IPS-18a (cell line): ENCODE measurements at regions not wholly inside any gene's neighbourhood (a gene's known extent, or its start where the extent isn't known, plus 50 kb on each side); places are given as distances from the start of the nearest gene placed in this dataset.

Source experiments
- H3K27ac ChIP-seq: one replicate; pipeline ENCODE4 v1.5.1; 2013; ENCODE audit warnings: low read length
- H3K27me3 ChIP-seq: one replicate; pipeline ENCODE4 v1.6.1; 2013; ENCODE audit warnings: mild to moderate bottlenecking, low read length; ENCODE audit not compliant: control insufficient read depth, insufficient read depth
- H3K36me3 ChIP-seq: one replicate; pipeline ENCODE4 v1.6.1; 2013; ENCODE audit warnings: low read depth, low read length; ENCODE audit not compliant: control insufficient read depth
- H3K4me1 ChIP-seq: one replicate; pipeline ENCODE4 v1.6.1; 2013; ENCODE audit warnings: low read depth, low read length; ENCODE audit not compliant: control insufficient read depth
- H3K4me3 ChIP-seq: one replicate; pipeline ENCODE4 v1.5.1; 2013; ENCODE audit warnings: low read length
- H3K9ac ChIP-seq: one replicate; pipeline ENCODE4 v1.6.1; 2013; ENCODE audit warnings: mild to moderate bottlenecking, low read length, moderate library complexity
- H3K9me3 ChIP-seq: one replicate; pipeline ENCODE4 v1.6.1; 2013; ENCODE audit warnings: low read depth, low read length; ENCODE audit not compliant: control insufficient read depth

DNA sequence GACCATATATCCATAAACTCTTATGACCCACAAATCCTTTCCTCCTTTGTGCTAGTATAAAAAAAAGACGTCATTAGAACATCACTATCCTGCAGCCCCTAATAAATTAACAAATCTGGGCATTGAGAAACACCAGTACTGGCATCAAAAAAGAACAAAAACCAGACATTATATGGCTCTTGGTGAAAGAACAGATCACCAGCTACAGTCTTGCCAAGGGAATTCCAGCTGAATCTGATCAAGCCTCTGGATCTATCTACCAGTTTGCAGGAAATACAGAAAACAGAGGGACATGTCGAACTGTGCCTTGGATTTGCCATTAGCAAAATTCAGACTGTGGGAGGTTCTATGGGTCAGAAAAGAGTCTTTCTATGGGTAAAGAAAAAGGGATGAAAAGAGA lies 93.7 kb upstream of the DDX18 start:
- Histone ChIP-seq H3K27me3 (no peaks in the 10 kb centered on the region), H3K4me1 (no peaks in the 10 kb centered on the region), H3K9me3 (peaks cover 3% of the 10 kb centered on the region), H3K36me3 (no peaks in the 10 kb centered on the region), H3K27ac (no peak overlapping the region), H3K9ac (no peak overlapping the region), H3K4me3 (no peak overlapping the region)

DNA sequence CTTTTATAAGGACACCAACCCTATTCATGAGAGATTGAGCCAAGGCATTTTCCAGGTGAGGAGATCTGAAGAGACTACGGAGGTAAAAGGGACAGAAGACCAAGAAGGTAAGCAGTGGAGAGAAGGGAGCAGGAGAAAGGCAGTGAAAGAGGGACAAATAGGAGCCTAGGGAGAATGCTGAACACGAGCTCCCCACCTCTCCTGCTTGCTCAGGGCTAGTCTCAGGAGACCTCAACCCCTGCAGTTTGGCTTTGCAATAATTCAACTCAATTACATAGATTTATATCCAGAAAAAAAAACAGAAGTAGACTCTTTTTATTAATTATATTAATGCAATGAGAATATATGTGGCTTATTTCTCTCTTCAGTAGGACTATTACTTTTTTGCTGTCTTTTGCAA lies 91.0 kb upstream of the DDX18 start:
- Histone ChIP-seq H3K4me3 (no peak overlapping the region), H3K4me1 (no peaks in the 10 kb centered on the region), H3K9ac (no peak overlapping the region), H3K27me3 (no peaks in the 10 kb centered on the region), H3K27ac (no peak overlapping the region), H3K9me3 (peaks cover 3% of the 10 kb centered on the region), H3K36me3 (no peaks in the 10 kb centered on the region)

DNA sequence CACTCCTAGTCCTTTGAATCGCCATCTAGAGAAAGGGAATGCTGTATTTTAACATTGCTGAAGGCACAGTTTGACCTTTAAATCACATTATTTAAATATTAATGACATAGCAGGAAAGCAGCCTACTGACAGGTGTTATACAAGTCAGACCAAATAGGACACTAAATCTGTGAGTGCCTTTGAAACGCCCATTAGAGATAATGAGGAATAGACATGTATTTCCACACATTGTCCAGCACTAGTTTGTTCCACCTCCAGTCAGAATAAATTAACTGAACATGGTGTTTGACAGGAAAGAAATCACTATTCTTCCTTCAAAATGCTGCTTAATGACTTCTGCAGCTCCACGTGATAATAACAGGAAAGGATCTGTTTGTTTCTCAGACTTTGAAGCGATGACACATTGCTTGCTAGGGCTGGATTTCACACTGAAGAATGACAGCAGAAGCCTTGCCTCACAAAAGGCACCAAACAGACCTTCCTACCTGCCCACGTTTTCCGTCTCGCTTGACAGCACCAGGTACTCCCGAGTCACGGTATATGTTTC lies 90.5 kb upstream of the DDX18 start:
- no peaks in the 10 kb centered on the region for H3K27me3 ChIP-seq
- H3K27ac ChIP-seq: no peak overlapping the region
- peaks cover 3% of the 10 kb centered on the region for H3K9me3 ChIP-seq
- H3K4me1 ChIP-seq: no peaks in the 10 kb centered on the region
- H3K36me3 ChIP-seq: no peaks in the 10 kb centered on the region
- H3K4me3 ChIP-seq: no peak overlapping the region
- no peak overlapping the region for H3K9ac ChIP-seq

DNA sequence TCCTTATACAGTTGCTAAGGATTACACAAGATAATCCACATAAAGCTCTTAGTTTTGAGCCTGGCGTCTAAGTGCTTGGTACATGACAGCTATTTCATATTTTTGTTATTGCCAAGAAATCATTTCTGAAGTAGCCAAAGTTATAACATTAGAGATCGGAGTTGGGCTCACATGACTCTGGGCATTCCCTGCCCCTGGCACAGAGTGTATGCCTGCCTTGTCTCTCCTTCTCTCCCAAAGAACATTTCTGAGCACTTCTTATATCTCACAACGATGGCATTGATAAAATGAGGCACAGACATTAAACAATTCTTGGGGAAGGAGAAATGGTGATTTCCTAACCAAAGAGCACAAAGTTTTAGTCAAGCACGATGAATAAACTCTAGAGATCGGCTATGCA lies 87.7 kb upstream of the DDX18 start:
- H3K36me3 ChIP-seq: no peaks in the 10 kb centered on the region
- H3K27ac ChIP-seq: no peak overlapping the region
- H3K9me3 ChIP-seq: peaks cover 3% of the 10 kb centered on the region
- H3K27me3 ChIP-seq: no peaks in the 10 kb centered on the region
- H3K9ac ChIP-seq: no peak overlapping the region
- H3K4me3 ChIP-seq: no peak overlapping the region
- H3K4me1 ChIP-seq: no peaks in the 10 kb centered on the region

DNA sequence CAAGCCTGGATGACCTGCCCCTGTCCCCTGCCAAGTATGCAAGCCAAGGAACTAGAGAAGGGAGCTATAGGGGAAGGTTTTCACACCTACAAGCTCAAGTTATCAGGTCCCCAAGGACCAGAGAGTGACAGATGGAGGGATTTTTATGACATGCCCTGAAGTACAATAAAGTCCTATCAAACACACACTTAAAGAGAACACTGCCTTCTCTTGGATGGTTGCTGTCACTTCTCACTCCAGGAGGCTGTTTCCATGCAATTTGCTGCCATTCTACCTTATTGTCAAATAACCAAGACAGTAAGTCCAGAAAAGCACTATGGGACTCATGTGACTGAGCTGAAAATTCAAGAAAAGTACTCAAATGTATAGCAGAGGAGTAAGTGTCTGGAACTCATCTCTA lies 76.6 kb upstream of the DDX18 start:
- Histone ChIP-seq H3K27ac (no peak overlapping the region), H3K4me3 (no peak overlapping the region), H3K9ac (no peak overlapping the region), H3K36me3 (no peaks in the 10 kb centered on the region), H3K9me3 (no peaks in the 10 kb centered on the region), H3K4me1 (no peaks in the 10 kb centered on the region), H3K27me3 (no peaks in the 10 kb centered on the region)

DNA sequence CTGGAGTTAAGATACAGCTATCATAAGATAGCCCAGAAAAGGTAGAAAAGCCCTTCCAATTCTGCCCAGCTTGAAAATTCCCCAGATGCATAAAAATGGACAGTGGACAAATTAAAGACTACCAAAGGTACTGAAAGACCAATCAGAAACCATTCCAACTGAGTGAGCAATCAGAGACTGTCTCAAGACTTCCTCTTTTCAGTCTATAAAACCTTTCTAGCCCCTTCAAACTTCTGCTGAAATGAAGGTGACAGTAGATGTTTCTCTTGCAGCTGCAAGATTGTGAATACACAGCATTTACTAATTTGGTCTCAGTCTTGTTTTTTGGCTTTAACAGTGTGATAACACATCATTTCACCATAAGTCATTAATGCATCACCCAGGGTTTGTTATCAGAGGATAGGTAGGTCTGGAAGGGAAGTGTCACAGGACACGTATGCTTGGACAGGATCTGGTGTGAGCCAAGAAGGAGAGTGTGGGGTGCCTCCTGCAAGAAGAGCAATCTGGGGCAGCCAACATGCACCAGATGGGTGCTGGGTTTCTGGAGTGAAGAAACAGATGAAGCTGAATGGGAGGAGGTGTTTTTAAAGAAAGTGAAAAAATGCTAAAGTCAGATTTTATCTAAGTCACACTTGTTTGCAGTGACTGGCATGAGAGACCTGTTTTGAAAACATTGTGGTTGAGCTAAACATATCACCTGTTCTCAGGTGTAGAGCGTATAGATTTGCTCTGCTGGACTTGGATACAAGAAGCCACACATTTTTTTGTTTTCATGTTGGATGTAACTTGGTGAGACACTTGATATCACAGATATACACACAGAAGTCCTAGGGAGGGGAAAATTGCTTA lies 75.3 kb upstream of the DDX18 start:
- no peaks in the 10 kb centered on the region for H3K36me3 ChIP-seq
- H3K9ac ChIP-seq: no peak overlapping the region
- no peaks in the 10 kb centered on the region for H3K27me3 ChIP-seq
- no peak overlapping the region for H3K27ac ChIP-seq
- no peaks in the 10 kb centered on the region for H3K9me3 ChIP-seq
- H3K4me3 ChIP-seq: no peak overlapping the region
- no peaks in the 10 kb centered on the region for H3K4me1 ChIP-seq

DNA sequence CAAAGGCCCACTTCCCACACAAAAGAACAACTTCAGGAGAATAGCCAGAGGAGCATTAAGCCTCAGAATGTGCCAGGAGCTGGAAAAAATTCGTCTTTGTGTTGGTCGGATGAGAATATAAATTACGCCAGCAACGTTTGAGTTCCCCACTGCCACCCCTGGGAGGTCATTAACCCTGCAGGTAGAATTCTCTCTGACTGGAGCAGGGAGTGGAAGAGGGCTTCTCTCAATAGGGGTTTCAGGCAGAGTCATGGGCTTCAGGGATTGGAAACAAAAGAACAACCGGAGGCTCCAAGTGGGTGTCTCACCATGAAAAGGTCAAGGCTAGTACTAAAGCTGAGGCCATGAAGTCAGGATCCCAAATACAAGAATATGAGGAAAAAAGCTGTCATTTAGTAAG lies 69.0 kb upstream of the DDX18 start:
- Histone ChIP-seq H3K4me3 (no peak overlapping the region), H3K9ac (no peak overlapping the region), H3K27ac (no peak overlapping the region), H3K27me3 (no peaks in the 10 kb centered on the region), H3K9me3 (no peaks in the 10 kb centered on the region), H3K4me1 (peaks cover 9% of the 10 kb centered on the region), H3K36me3 (no peaks in the 10 kb centered on the region)

DNA sequence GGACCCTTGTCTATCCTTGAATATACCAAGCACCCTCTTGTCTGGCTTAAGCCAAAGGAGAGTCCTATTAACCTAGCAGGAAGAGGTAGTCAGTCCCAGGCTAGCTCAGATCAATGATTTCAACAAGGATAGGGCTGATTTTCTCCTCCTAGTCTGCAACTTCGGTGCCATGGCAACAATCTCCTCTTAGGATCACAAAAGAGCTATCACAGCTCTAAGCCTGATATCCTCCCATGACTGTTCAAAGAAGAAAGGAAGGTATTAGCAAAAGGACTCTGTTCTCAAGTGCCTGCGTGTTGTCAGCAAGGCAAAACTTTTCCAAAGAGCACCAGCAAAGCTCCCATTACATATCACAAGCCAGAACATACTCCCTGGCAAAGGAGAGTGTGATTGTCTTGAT lies 58.7 kb upstream of the DDX18 start:
- Histone ChIP-seq H3K9me3 (no peaks in the 10 kb centered on the region), H3K27me3 (no peaks in the 10 kb centered on the region), H3K4me1 (no peaks in the 10 kb centered on the region), H3K9ac (no peak overlapping the region), H3K4me3 (no peak overlapping the region), H3K36me3 (no peaks in the 10 kb centered on the region), H3K27ac (no peak overlapping the region)

DNA sequence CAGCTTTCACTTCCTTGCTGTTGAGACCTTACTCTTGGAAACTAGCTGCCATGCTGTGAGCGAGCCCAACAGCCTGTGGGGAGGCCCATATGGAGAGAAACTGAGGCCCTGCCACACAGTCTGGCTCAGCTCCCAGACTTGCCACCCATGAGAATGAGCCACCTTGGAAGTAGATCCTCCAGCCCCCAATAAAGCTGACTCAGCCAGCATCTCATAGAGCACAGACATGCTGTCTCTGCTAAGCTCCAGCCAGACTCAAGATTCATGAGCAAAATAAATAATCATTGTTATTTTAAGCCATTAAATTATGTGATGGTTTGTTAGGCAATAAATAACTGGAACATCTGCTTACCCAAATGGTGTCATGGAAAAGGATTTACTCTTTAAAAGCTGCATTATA lies 53.6 kb upstream of the DDX18 start:
- H3K4me1 ChIP-seq: no peaks in the 10 kb centered on the region
- H3K36me3 ChIP-seq: no peaks in the 10 kb centered on the region
- H3K4me3 ChIP-seq: no peak overlapping the region
- H3K9ac ChIP-seq: no peak overlapping the region
- no peaks in the 10 kb centered on the region for H3K9me3 ChIP-seq
- no peaks in the 10 kb centered on the region for H3K27me3 ChIP-seq
- H3K27ac ChIP-seq: no peak overlapping the region

DNA sequence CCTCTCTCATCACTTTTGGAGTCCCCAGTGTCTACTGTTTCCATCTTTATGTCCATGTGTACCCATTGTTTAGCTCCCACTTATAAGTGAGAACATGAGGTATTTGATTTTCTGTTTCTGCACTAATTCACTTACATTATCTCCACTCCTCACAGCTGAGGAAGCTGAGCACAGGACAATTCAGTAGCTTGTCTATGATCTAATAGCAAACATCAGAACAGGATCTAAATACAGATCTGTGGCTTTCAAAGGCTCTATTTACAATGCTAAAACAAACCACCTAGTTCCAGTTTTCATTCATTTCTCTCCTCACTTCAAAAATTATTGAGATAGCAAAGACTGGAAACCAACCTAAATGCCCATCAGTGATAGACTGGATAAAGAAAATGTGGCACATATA lies 52.0 kb upstream of the DDX18 start:
- H3K9ac ChIP-seq: no peak overlapping the region
- no peak overlapping the region for H3K27ac ChIP-seq
- no peaks in the 10 kb centered on the region for H3K4me1 ChIP-seq
- no peak overlapping the region for H3K4me3 ChIP-seq
- no peaks in the 10 kb centered on the region for H3K27me3 ChIP-seq
- no peaks in the 10 kb centered on the region for H3K36me3 ChIP-seq
- H3K9me3 ChIP-seq: no peaks in the 10 kb centered on the region

DNA sequence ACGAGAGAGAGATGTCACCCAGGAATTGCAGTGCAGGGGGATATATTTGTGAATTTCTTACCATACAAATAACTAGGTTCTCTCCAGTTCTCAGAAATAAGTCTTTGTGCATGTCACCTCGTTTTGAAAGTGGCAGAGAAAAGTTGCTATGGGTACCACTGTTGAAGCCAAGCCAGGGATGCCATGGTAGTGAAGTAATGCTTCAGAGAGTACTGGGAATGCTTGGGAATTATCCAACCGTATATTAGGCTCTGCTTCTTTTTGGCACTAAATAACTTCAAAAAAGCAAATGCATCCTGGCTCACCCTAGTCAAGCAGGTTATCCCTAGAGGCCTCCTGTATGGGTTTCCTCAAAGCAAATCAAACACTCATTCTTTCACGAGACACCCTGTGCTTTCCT lies 50.7 kb upstream of the DDX18 start:
- Histone ChIP-seq H3K27me3 (no peaks in the 10 kb centered on the region), H3K27ac (no peak overlapping the region), H3K9ac (no peak overlapping the region), H3K4me3 (no peak overlapping the region), H3K4me1 (no peaks in the 10 kb centered on the region), H3K9me3 (no peaks in the 10 kb centered on the region), H3K36me3 (no peaks in the 10 kb centered on the region)
